GM19372 (cell line): ENCODE measurements at regions not wholly inside any gene's neighbourhood (a gene's known extent, or its start where the extent isn't known, plus 50 kb on each side); places are given as distances from the start of the nearest gene placed in this dataset.

Experiments
- ATAC-seq: cut with Tn5 transposase; IDR thresholded peaks from one replicate; pipeline ENCODE4 v1.9.1; 2021; ENCODE audit warnings: mild to moderate bottlenecking, low read depth, moderate library complexity; ENCODE audit not compliant: unreplicated experiment

- ATAC-seq = no peak
Observed at GRCh38 chr15:39130556-39131379, 450.1 kb upstream of the THBS1 start.

- ATAC-seq = no peak
Observed at GRCh38 chr15:39131609-39132008, 449.3 kb upstream of the THBS1 start.

- no peak for ATAC-seq
Observed at GRCh38 chr15:39132070-39132469, 448.8 kb upstream of the THBS1 start.

- ATAC-seq = no peak
Observed at GRCh38 chr15:39132954-39133600, 447.8 kb upstream of the THBS1 start.

- no peak for ATAC-seq
Observed at GRCh38 chr15:39134282-39134681, 446.6 kb upstream of the THBS1 start.

- ATAC-seq = no peak
Observed at GRCh38 chr15:39135989-39136388, 444.9 kb upstream of the THBS1 start.

- no peak for ATAC-seq
Observed at GRCh38 chr15:39139431-39140059, 441.3 kb upstream of the THBS1 start.

GRCh38 chr15:39140060-39140604 lies 440.7 kb upstream of the THBS1 start:
- ATAC-seq = no peak

GRCh38 chr15:39142500-39142899 lies 438.4 kb upstream of the THBS1 start:
- no peak for ATAC-seq

GRCh38 chr15:39143479-39143878 lies 437.4 kb upstream of the THBS1 start:
- ATAC-seq = no peak

GRCh38 chr15:39144051-39144450 lies 436.8 kb upstream of the THBS1 start:
- no peak for ATAC-seq

GRCh38 chr15:39144613-39145499 lies 436.0 kb upstream of the THBS1 start:
- ATAC-seq = no peak

GRCh38 chr15:39145854-39146625 lies 434.8 kb upstream of the THBS1 start:
- ATAC-seq = no peak

GRCh38 chr15:39149636-39150150 lies 431.2 kb upstream of the THBS1 start:
- ATAC-seq = no peak

GRCh38 chr15:39151545-39151944 lies 429.3 kb upstream of the THBS1 start:
- ATAC-seq = peak; percentile 49

- ATAC-seq = no peak
Observed at GRCh38 chr15:39153058-39153714, 427.7 kb upstream of the THBS1 start.

GRCh38 chr15:39153716-39154115 lies 427.2 kb upstream of the THBS1 start:
- ATAC-seq = no peak

GRCh38 chr15:39154227-39154638 lies 426.6 kb upstream of the THBS1 start:
- no peak for ATAC-seq

- ATAC-seq = no peak
Observed at GRCh38 chr15:39154776-39155175, 426.1 kb upstream of the THBS1 start.
